Osteocyte (in vitro differentiated cells): ENCODE measurements at regions not wholly inside any gene's neighbourhood (a gene's known extent, or its start where the extent isn't known, plus 50 kb on each side); places are given as distances from the start of the nearest gene placed in this dataset.

Experiments used
- DNase-seq: peaks from one replicate; pipeline ENCODE4 v3.0.0; 2021; ENCODE audit warnings: mixed read lengths; ENCODE audit not compliant: unreplicated experiment; ENCODE audit errors: extremely low spot score
- H3K27ac Mint-ChIP-seq: one replicate; pipeline ENCODE4 v1.8.0; 2021; ENCODE audit warnings: mild to moderate bottlenecking, mixed read lengths; ENCODE audit not compliant: unreplicated experiment
- H3K27me3 Mint-ChIP-seq: one replicate; pipeline ENCODE4 v1.8.0; 2021; ENCODE audit warnings: mixed read lengths; ENCODE audit not compliant: unreplicated experiment
- H3K36me3 Mint-ChIP-seq: one replicate; pipeline ENCODE4 v1.8.0; 2021; ENCODE audit warnings: mixed read lengths; ENCODE audit not compliant: unreplicated experiment
- H3K4me1 Mint-ChIP-seq: one replicate; pipeline ENCODE4 v1.8.0; 2021; ENCODE audit warnings: mixed read lengths; ENCODE audit not compliant: unreplicated experiment
- H3K4me3 Mint-ChIP-seq: one replicate; pipeline ENCODE4 v1.8.0; 2021; ENCODE audit warnings: mild to moderate bottlenecking, moderate library complexity, mixed read lengths; ENCODE audit not compliant: unreplicated experiment
- H3K9me3 Mint-ChIP-seq: one replicate; pipeline ENCODE4 v1.8.0; 2021; ENCODE audit warnings: mixed read lengths; ENCODE audit not compliant: unreplicated experiment
- TF ChIP-seq, protein P1 (sequence below): fragments of 200-600 bp; sonication (generic); IDR thresholded peaks from 2 replicates; pipeline ENCODE4 v1.5.0; 2021; ENCODE audit warnings: antibody characterized with exemption, mild to moderate bottlenecking, moderate library complexity

DNA sequence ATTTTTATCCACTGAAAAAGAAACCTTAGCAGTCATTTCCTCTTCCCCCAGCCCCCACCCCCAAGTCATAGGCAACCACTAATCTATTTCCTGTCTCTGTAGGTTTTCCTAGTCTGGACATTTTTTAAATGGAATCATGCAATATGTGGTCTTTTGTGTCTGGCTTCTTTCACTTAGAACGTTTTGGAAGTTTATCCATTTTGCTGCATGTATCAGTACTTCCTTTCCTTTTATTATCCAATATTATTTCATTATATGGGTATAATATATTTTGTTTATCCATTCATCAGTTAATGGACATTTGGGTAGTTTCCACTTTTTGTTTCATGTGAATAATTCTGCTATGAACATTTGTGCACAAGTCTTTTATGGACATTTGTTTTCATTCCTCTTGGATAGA, 99.3 kb upstream of the BMP5 start:
- H3K4me1 Mint-ChIP-seq = peaks cover 6% of the 10 kb centered on the region
- H3K36me3 Mint-ChIP-seq = no peaks in the 10 kb centered on the region
- no peaks in the 10 kb centered on the region for H3K27me3 Mint-ChIP-seq
- H3K9me3 Mint-ChIP-seq = no peaks in the 10 kb centered on the region
- TF ChIP-seq, protein P1, sequence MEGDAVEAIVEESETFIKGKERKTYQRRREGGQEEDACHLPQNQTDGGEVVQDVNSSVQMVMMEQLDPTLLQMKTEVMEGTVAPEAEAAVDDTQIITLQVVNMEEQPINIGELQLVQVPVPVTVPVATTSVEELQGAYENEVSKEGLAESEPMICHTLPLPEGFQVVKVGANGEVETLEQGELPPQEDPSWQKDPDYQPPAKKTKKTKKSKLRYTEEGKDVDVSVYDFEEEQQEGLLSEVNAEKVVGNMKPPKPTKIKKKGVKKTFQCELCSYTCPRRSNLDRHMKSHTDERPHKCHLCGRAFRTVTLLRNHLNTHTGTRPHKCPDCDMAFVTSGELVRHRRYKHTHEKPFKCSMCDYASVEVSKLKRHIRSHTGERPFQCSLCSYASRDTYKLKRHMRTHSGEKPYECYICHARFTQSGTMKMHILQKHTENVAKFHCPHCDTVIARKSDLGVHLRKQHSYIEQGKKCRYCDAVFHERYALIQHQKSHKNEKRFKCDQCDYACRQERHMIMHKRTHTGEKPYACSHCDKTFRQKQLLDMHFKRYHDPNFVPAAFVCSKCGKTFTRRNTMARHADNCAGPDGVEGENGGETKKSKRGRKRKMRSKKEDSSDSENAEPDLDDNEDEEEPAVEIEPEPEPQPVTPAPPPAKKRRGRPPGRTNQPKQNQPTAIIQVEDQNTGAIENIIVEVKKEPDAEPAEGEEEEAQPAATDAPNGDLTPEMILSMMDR = no peak
- no peak overlapping the region for H3K4me3 Mint-ChIP-seq
- H3K27ac Mint-ChIP-seq = no peak overlapping the region
- DNase-seq = no peak

- TF ChIP-seq, protein P1 = peak; percentile 23
- Mint-ChIP-seq H3K4me1 (peaks cover 6% of the 10 kb centered on the region), H3K27me3 (no peaks in the 10 kb centered on the region), H3K4me3 (no peak overlapping the region), H3K27ac (no peak overlapping the region), H3K9me3 (no peaks in the 10 kb centered on the region), H3K36me3 (no peaks in the 10 kb centered on the region)
- no peak for DNase-seq
These were observed 96.7 kb upstream of the BMP5 start for GRCh38 chr6:55972091-55972490.

- H3K27ac Mint-ChIP-seq = no peak overlapping the region
- DNase-seq = no peak
- peaks cover 6% of the 10 kb centered on the region for H3K4me1 Mint-ChIP-seq
- H3K36me3 Mint-ChIP-seq = no peaks in the 10 kb centered on the region
- no peak overlapping the region for H3K4me3 Mint-ChIP-seq
- H3K27me3 Mint-ChIP-seq = no peaks in the 10 kb centered on the region
- TF ChIP-seq, protein P1 = no peak
- H3K9me3 Mint-ChIP-seq = no peaks in the 10 kb centered on the region
These were observed 94.1 kb upstream of the BMP5 start for GRCh38 chr6:55969526-55969925.

GRCh38 chr6:55968926-55969325, 93.5 kb upstream of the BMP5 start:
- Mint-ChIP-seq H3K36me3 (no peaks in the 10 kb centered on the region), H3K4me3 (no peak overlapping the region), H3K4me1 (peaks cover 5% of the 10 kb centered on the region), H3K9me3 (no peaks in the 10 kb centered on the region), H3K27me3 (no peaks in the 10 kb centered on the region), H3K27ac (no peak overlapping the region)
- DNase-seq = no peak
- TF ChIP-seq, protein P1 = no peak

GRCh38 chr6:55964136-55964535, 88.7 kb upstream of the BMP5 start:
- Mint-ChIP-seq H3K4me3 (no peak overlapping the region), H3K4me1 (no peaks in the 10 kb centered on the region), H3K9me3 (no peaks in the 10 kb centered on the region), H3K27me3 (no peaks in the 10 kb centered on the region), H3K27ac (no peak overlapping the region), H3K36me3 (no peaks in the 10 kb centered on the region)
- no peak for DNase-seq
- TF ChIP-seq, protein P1 = no peak
